Smooth muscle cell (in vitro differentiated cells): ENCODE measurements at regions not wholly inside any gene's neighbourhood (a gene's known extent, or its start where the extent isn't known, plus 50 kb on each side); places are given as distances from the start of the nearest gene placed in this dataset.

Experiments
- DNase-seq: peaks from one replicate; lab custom pipeline; 2025; ENCODE audit not compliant: unreplicated experiment; lab: John Stamatoyannopoulos, UW
- H2AFZ ChIP-seq: fragments of 200-600 bp; sonication (generic); 2 replicates; pipeline ENCODE4 v1.6.0; 2016; ENCODE audit warnings: antibody characterized with exemption, low read depth, mild to moderate bottlenecking
- H3F3A ChIP-seq: fragments of 200-600 bp; sonication (generic); 2 replicates; pipeline ENCODE4 v1.6.0; 2017; ENCODE audit warnings: antibody characterized with exemption, low read depth
- H3K27ac ChIP-seq: fragments of 200-600 bp; sonication (generic); 2 replicates; pipeline ENCODE4 v1.5.1; 2016; ENCODE audit warnings: low read depth, mild to moderate bottlenecking
- H3K27me3 ChIP-seq: fragments of 200-600 bp; sonication (generic); 2 replicates; pipeline ENCODE4 v1.6.1; 2016; ENCODE audit warnings: low read depth, mild to moderate bottlenecking
- H3K36me3 ChIP-seq: fragments of 200-600 bp; sonication (generic); 2 replicates; pipeline ENCODE4 v1.5.1; 2016; ENCODE audit warnings: low read depth
- H3K4me1 ChIP-seq: fragments of 200-600 bp; sonication (generic); 2 replicates; pipeline ENCODE4 v1.5.1; 2016; ENCODE audit warnings: low read depth
- H3K4me2 ChIP-seq: fragments of 200-600 bp; sonication (generic); 2 replicates; pipeline ENCODE4 v1.6.0; 2016; ENCODE audit warnings: mild to moderate bottlenecking
- H3K4me3 ChIP-seq: fragments of 200-600 bp; sonication (generic); 2 replicates; pipeline ENCODE4 v1.5.1; 2016; ENCODE audit warnings: mild to moderate bottlenecking
- H3K79me2 ChIP-seq: fragments of 200-600 bp; sonication (generic); 2 replicates; pipeline ENCODE4 v1.6.0; 2016; ENCODE audit warnings: low read depth, mild to moderate bottlenecking
- H3K9ac ChIP-seq: fragments of 200-600 bp; sonication (generic); 2 replicates; pipeline ENCODE4 v1.6.0; 2016; ENCODE audit warnings: low read depth
- H3K9me3 ChIP-seq: fragments of 200-600 bp; sonication (generic); replicated peaks from 2 replicates; pipeline ENCODE4 v1.5.1; 2016; ENCODE audit warnings: low read depth
- H4K20me1 ChIP-seq: fragments of 200-600 bp; sonication (generic); 2 replicates; pipeline ENCODE4 v1.6.0; 2016; ENCODE audit warnings: low read depth
- CTCF ChIP-seq: fragments of 200-600 bp; sonication (generic); IDR thresholded peaks from 2 replicates; pipeline ENCODE4 v1.5.1; 2017; ENCODE audit warnings: borderline replicate concordance, mild to moderate bottlenecking, antibody characterized with exemption; ENCODE audit not compliant: insufficient read depth, poor library complexity, severe bottlenecking
- WGBS: methylation state at CpG from one replicate; pipeline ENCODE4 v1.1.7; 2016; ENCODE audit warnings: low lambda C conversion rate; 5-methylcytosine and 5-hydroxymethylcytosine counted together

DNA sequence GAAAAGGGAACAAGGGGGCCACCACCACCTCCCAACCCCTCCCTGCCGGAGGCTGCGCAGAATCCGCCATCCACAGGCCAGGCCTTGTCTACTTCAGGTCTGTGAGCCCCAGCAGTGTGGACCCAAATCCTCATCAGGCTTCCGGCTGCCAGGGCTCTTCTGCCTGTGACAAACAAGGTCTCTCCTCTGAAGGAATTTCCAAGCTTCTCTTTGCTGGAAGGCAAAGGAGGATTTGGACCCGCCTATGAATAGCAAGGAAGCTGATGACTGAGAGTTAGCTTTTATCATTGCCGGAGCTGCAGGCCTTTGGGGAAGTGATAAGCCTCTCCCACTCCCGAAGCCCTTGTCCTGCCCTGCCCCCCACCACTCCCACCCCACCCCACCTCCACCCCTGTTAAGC, 93.7 kb upstream of the SH3BP4 start:
- no peaks in the 10 kb centered on the region for H3K36me3 ChIP-seq
- H3K4me3 ChIP-seq, result no peak overlapping the region
- H3K4me2 ChIP-seq, result peak overlapping the region; percentile 42
- H3K27ac ChIP-seq, result no peak overlapping the region
- H3K27me3 ChIP-seq, result no peaks in the 10 kb centered on the region
- DNase-seq, result no peak
- H2AFZ ChIP-seq, result no peak overlapping the region
- no peak for TF ChIP-seq CTCF
- H3K9ac ChIP-seq, result no peak overlapping the region
- no peaks in the 10 kb centered on the region for H3K9me3 ChIP-seq
- no peaks in the 10 kb centered on the region for H4K20me1 ChIP-seq
- peaks cover 5% of the 10 kb centered on the region for H3K4me1 ChIP-seq
- no peaks in the 10 kb centered on the region for H3K79me2 ChIP-seq
- peaks cover 7% of the 10 kb centered on the region for H3F3A ChIP-seq
- 48% methylated on average over 7 of the region's 7 CpGs for WGBS

- WGBS, result 59% methylated on average over 2 of the region's 2 CpGs
- Histone ChIP-seq H3K36me3 (no peaks in the 10 kb centered on the region), H3K9me3 (no peaks in the 10 kb centered on the region), H3K27me3 (no peaks in the 10 kb centered on the region), H3K4me2 (no peak overlapping the region), H3K79me2 (no peaks in the 10 kb centered on the region), H4K20me1 (no peaks in the 10 kb centered on the region), H3K27ac (no peak overlapping the region), H2AFZ (no peak overlapping the region), H3F3A (no peaks in the 10 kb centered on the region), H3K4me3 (no peak overlapping the region), H3K4me1 (peaks cover 3% of the 10 kb centered on the region), H3K9ac (no peak overlapping the region)
- TF ChIP-seq CTCF, result no peak
- no peak for DNase-seq
These were observed 98.1 kb upstream of the SH3BP4 start for GRCh38 chr2:234853729-234854128.

- H3K9ac ChIP-seq, result no peak overlapping the region
- no peak overlapping the region for H3K4me2 ChIP-seq
- no peaks in the 10 kb centered on the region for H3K36me3 ChIP-seq
- no peak for DNase-seq
- H3K9me3 ChIP-seq, result no peaks in the 10 kb centered on the region
- no peak overlapping the region for H3K27ac ChIP-seq
- no peak overlapping the region for H2AFZ ChIP-seq
- no peaks in the 10 kb centered on the region for H3K79me2 ChIP-seq
- no peaks in the 10 kb centered on the region for H4K20me1 ChIP-seq
- WGBS, result 92% methylated on average over 5 of the region's 5 CpGs
- no peak for TF ChIP-seq CTCF
- H3K27me3 ChIP-seq, result no peaks in the 10 kb centered on the region
- peaks cover 3% of the 10 kb centered on the region for H3K4me1 ChIP-seq
- H3F3A ChIP-seq, result no peaks in the 10 kb centered on the region
- no peak overlapping the region for H3K4me3 ChIP-seq
These were observed 98.9 kb upstream of the SH3BP4 start for GRCh38 chr2:234852941-234853340.

DNA sequence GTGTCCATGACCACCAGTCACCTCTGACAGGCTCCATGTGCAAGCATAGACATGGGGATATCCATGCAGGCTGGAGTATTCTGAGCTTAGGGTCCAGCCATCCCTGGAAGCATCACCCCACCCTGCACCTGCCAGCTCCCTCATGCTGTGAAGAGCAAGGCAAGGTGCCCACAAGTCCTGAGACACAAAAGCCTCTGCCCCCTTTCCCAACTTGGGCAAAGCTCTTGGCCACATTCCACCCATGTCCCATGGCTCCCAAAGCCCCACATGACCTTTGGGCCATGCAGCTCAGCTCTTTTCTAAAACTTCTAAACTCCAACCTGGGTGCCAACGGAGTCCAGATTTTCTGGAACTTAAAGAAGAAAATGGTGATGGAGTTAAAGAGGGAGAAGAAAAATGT, 99.8 kb upstream of the SH3BP4 start:
- no peak overlapping the region for H3K9ac ChIP-seq
- no peaks in the 10 kb centered on the region for H3K36me3 ChIP-seq
- H3K79me2 ChIP-seq, result no peaks in the 10 kb centered on the region
- H3K9me3 ChIP-seq, result no peaks in the 10 kb centered on the region
- no peak overlapping the region for H3K4me2 ChIP-seq
- no peak for DNase-seq
- H3K27me3 ChIP-seq, result no peaks in the 10 kb centered on the region
- no peak overlapping the region for H2AFZ ChIP-seq
- peaks cover 4% of the 10 kb centered on the region for H3K4me1 ChIP-seq
- H3K27ac ChIP-seq, result no peak overlapping the region
- no peak overlapping the region for H3K4me3 ChIP-seq
- no peaks in the 10 kb centered on the region for H4K20me1 ChIP-seq
- no peak for TF ChIP-seq CTCF
- H3F3A ChIP-seq, result no peaks in the 10 kb centered on the region
- WGBS, result 96% methylated on average over 1 of the region's 1 CpG
